ENCODE measurements at regions not wholly inside any gene's neighbourhood (a gene's known extent, or its start where the extent isn't known, plus 50 kb on each side); places are given as distances from the start of the nearest gene placed in this dataset.
A peak's percentile ranks its signal among the peaks of the same experiment; 100 is the strongest.

DNA sequence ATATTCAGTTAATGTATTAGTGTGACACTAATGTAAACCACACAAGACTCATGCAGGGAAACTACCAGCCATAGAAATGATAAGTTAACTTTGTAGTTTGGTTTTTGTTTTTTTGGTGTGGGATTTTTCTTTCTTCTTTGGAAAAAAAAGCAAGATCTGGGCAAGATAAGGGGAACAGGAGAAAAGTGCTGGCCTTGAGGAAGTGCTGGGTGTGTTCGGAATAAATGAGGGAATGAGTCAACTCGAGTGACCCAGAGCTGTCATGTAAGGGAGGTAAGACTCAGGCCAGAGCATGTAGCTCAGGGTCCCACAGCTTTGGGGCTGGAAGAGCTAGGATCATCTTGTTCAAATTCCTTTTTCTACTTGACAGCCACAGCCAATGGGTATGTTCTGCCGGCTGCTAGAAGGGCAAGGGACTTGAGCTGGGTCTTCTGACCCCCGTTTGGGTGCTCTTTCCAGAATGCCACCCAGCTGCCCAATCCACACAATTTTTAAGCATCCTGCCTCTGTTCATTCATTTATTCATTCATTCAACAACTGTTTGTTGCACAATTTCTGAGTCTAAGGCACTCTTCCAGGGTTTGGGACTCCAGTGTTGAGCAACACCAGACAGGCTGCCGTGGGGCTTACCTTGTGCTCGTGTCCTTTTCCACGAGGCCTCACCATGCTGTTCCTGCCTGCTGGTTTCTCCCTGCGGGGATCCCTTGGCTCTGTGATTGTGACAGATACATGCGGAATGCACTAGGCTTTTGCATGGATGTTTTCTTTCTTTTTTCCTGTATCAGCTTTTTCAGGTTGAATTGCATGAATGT is 54.5 kb downstream of the CLDN34 start:
- Histone ChIP-seq H3K4me3 (no peak overlapping the region), H3K9me3 (no peaks in the 10 kb centered on the region), H3K4me1 (no peaks in the 10 kb centered on the region), H3K36me3 (no peaks in the 10 kb centered on the region), H3K27me3 (no peaks in the 10 kb centered on the region), H3K27ac (no peak overlapping the region)
- DNase-seq, result no peak
- no peak for TF ChIP-seq POLR2A (IDR thresholded peaks at IDR 0.05)
- TF ChIP-seq, protein P1, sequence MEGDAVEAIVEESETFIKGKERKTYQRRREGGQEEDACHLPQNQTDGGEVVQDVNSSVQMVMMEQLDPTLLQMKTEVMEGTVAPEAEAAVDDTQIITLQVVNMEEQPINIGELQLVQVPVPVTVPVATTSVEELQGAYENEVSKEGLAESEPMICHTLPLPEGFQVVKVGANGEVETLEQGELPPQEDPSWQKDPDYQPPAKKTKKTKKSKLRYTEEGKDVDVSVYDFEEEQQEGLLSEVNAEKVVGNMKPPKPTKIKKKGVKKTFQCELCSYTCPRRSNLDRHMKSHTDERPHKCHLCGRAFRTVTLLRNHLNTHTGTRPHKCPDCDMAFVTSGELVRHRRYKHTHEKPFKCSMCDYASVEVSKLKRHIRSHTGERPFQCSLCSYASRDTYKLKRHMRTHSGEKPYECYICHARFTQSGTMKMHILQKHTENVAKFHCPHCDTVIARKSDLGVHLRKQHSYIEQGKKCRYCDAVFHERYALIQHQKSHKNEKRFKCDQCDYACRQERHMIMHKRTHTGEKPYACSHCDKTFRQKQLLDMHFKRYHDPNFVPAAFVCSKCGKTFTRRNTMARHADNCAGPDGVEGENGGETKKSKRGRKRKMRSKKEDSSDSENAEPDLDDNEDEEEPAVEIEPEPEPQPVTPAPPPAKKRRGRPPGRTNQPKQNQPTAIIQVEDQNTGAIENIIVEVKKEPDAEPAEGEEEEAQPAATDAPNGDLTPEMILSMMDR (IDR thresholded peaks at IDR 0.05), result no peak
- intact Hi-C loops (cut with DNase I; ENCODE audit: low total_unique reads), result no loop called here

DNA sequence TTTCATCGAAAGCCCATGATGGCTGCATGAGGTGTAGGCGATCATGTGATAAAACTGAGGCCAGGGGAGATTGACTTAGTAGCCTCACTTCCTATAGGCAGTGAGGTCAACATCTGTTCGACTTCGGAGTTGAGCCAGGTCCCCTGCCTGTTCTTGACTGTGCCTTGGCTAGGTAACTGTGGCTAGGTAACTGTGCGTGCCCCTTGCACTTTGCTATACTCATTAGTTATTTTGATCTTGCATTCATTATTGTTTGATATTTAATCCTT is 55.0 kb downstream of the CLDN34 start:
- Histone ChIP-seq H3K27me3 (no peaks in the 10 kb centered on the region), H3K9me3 (no peaks in the 10 kb centered on the region), H3K4me3 (no peak overlapping the region), H3K4me1 (no peaks in the 10 kb centered on the region), H3K27ac (no peak overlapping the region), H3K36me3 (no peaks in the 10 kb centered on the region)
- TF ChIP-seq POLR2A (IDR thresholded peaks at IDR 0.05), result no peak
- TF ChIP-seq, protein P1 (IDR thresholded peaks at IDR 0.05), result no peak
- DNase-seq, result no peak
- intact Hi-C loops (cut with DNase I; ENCODE audit: low total_unique reads), result no loop called here

DNA sequence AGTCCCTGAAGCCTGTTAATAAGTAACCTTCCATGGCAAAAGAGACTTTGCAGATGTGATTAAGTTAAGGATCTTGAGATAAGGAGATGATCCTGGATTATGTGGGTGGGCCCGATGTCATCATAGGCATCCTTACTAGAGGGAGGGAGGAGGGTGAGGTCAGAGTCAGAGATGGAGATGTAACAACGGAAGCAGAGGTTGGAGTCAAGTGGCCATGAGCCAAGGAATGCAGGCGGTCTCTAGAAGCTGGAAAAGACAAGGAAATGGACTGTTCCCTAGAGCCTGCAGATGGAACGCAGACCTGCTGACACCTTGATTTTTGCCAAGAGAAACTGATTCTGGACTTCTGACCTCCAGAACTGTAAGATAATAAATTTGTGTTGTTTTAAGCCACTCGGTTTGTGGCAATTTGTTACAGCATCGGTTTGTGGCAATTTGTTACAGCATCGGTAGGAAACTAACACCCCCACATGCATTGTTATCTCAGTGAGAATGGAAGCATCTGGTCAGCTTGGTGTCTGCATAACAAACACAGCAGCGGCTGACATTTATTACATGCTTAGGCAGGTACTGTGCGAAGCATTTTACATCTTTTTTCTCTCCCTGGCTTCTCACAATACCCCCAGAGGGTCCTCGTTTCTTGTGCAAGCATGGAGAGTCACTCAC is 55.6 kb downstream of the CLDN34 start:
- no peak overlapping the region for H3K27ac ChIP-seq
- peak; percentile 43 to 46 for DNase-seq
- H3K4me1 ChIP-seq, result no peaks in the 10 kb centered on the region
- no peaks in the 10 kb centered on the region for H3K36me3 ChIP-seq
- intact Hi-C loops (cut with DNase I; ENCODE audit: low total_unique reads), result no loop called here
- TF ChIP-seq POLR2A (IDR thresholded peaks at IDR 0.05), result no peak
- TF ChIP-seq, protein P1 (IDR thresholded peaks at IDR 0.05), result no peak
- H3K27me3 ChIP-seq, result no peaks in the 10 kb centered on the region
- no peak overlapping the region for H3K4me3 ChIP-seq
- no peaks in the 10 kb centered on the region for H3K9me3 ChIP-seq

DNA sequence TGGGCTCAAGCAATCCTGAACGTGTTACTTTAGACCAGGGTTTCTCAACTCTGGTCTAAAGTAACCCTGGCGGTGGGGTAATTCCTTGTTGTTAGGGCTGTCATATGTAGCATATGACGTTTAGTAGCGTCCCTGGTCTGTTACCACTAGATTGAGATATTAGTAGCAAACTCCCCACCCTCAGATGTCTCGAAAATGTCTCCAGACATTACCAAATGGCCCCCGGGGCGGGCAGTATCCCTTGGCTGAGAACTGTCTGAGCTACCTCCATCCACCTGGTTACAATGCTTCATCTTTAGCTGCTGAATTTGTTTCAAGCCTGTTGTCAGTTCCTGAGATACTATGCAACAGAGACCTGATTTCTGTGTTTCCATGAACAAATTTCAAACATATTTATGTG is 56.7 kb downstream of the CLDN34 start:
- Histone ChIP-seq H3K36me3 (no peaks in the 10 kb centered on the region), H3K27me3 (no peaks in the 10 kb centered on the region), H3K9me3 (no peaks in the 10 kb centered on the region), H3K4me3 (no peak overlapping the region), H3K27ac (no peak overlapping the region), H3K4me1 (no peaks in the 10 kb centered on the region)
- no peak for TF ChIP-seq POLR2A (IDR thresholded peaks at IDR 0.05)
- TF ChIP-seq, protein P1 (IDR thresholded peaks at IDR 0.05), result no peak
- no peak for DNase-seq
- intact Hi-C loops (cut with DNase I; ENCODE audit: low total_unique reads), result no loop called here

DNA sequence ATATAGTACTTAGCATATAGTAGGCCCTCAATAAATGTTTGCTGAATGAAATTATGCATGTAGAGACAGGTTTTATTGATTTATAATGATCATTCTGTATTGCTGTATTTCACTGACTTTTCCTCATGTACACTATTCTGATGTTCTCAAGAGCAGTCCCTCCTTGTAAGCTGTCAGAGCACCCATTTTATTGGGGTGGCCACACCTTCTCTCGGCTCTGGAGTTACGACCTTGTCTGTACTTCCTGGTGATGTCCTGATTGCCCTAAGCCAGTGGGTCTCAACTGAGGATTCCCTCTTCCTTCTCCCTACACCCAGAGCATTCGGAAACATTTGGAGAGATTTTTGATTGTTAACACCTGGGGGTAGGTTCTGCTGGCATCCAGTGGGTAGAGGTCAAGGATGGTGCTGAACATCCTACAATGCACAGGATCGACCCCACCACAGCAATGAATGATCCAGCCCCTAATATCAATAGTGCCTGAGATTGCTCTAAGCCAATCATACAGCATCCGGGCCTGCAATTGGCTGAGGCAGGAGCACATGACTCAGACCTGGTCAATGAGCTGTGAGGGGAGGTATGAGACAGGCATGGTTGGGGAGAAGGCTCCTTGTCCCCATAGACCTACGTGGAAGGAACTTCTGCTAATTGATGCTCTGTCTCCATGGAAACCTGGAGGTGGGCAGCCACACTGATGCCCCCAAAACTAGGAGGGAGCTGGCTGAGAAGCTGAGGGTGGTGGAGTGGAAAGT is 58.8 kb downstream of the CLDN34 start:
- Histone ChIP-seq H3K27ac (no peak overlapping the region), H3K9me3 (no peaks in the 10 kb centered on the region), H3K4me1 (no peaks in the 10 kb centered on the region), H3K36me3 (no peaks in the 10 kb centered on the region), H3K27me3 (no peaks in the 10 kb centered on the region), H3K4me3 (no peak overlapping the region)
- no peak for TF ChIP-seq POLR2A (IDR thresholded peaks at IDR 0.05)
- TF ChIP-seq, protein P1 (IDR thresholded peaks at IDR 0.05), result no peak
- no peak for DNase-seq
- intact Hi-C loops (cut with DNase I; ENCODE audit: low total_unique reads), result no loop called here

All from uterus (tissue), 3 donors.